IPS-15b (cell line): ENCODE measurements at regions not wholly inside any gene's neighbourhood (a gene's known extent, or its start where the extent isn't known, plus 50 kb on each side); places are given as distances from the start of the nearest gene placed in this dataset.

Source experiments
- H3K27me3 ChIP-seq: one replicate; pipeline ENCODE4 v1.6.1; 2013; ENCODE audit warnings: low read length; ENCODE audit not compliant: control insufficient read depth, insufficient read depth
- H3K36me3 ChIP-seq: one replicate; pipeline ENCODE4 v1.6.1; 2013; ENCODE audit warnings: low read length; ENCODE audit not compliant: control insufficient read depth, insufficient read depth
- H3K4me1 ChIP-seq: one replicate; pipeline ENCODE4 v1.6.1; 2013; ENCODE audit warnings: mild to moderate bottlenecking, low read length; ENCODE audit not compliant: control insufficient read depth, insufficient read depth
- H3K4me3 ChIP-seq: one replicate; pipeline ENCODE4 v1.5.1; 2013; ENCODE audit warnings: low read depth, low read length
- H3K9ac ChIP-seq: one replicate; pipeline ENCODE4 v1.6.1; 2013; ENCODE audit warnings: low read depth, mild to moderate bottlenecking, low read length
- H3K9me3 ChIP-seq: one replicate; pipeline ENCODE4 v1.6.1; 2013; ENCODE audit warnings: mild to moderate bottlenecking, low read length; ENCODE audit not compliant: control insufficient read depth, insufficient read depth

DNA sequence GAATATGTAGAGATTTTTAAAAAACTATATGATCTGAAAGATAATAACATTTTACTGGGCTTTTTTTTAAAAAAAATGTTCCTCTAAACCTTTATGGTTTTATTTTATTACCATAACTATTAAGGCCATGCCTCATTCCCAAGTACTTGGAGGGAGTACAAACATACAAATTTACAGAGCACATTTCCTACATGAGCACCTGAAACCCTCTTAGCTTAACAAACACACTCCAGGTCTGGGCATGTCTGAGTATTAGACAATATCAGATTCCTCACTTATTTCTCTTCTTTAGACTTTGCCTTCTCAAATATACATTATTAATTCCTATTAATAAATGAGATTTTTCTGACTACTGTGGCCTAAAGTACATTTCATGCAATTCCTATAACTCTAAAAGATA is 319.2 kb downstream of the SLCO4C1 start:
- no peaks in the 10 kb centered on the region for H3K36me3 ChIP-seq
- H3K4me3 ChIP-seq = no peak overlapping the region
- no peaks in the 10 kb centered on the region for H3K27me3 ChIP-seq
- H3K9ac ChIP-seq = no peak overlapping the region
- H3K4me1 ChIP-seq = no peaks in the 10 kb centered on the region
- H3K9me3 ChIP-seq = no peaks in the 10 kb centered on the region

DNA sequence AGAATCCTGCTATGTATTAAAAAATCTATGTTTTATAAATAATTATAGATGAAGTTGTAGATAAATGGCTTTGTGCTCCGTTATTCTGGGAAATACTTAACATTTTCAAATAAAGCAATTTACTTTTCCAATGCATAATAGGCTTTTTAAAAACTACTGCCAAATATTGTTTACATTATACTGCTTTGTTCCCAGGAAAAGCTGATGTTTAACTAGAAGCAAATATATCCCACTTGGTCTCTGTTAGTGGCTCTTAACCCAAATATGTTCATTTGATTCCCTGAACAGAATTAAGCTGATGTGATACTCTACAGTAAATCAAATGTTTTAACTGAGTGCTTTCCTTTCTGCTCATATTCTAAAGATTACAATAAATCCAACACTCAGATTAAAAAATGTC is 326.3 kb downstream of the SLCO4C1 start:
- Histone ChIP-seq H3K4me3 (no peak overlapping the region), H3K4me1 (no peaks in the 10 kb centered on the region), H3K9me3 (no peaks in the 10 kb centered on the region), H3K9ac (no peak overlapping the region), H3K27me3 (no peaks in the 10 kb centered on the region), H3K36me3 (no peaks in the 10 kb centered on the region)

DNA sequence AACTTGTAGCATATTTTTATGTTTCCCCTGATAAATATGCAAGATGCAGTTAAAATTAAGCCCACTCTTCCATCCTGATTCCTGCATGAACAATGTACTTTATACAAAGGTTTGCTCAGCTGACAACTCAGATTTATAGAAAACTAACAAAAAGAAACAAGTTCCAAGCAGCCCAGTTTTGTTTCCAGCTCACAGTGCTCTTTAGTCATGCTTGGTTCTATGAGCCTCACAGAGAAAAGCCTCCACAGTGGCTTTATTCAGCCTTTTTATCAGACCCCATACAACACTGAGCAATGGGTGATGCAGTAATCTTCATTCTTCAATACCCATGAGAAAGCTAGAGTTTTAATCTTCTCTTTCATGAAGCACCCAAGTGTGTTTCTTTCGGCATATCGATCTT is 329.6 kb downstream of the SLCO4C1 start:
- Histone ChIP-seq H3K4me3 (no peak overlapping the region), H3K27me3 (no peaks in the 10 kb centered on the region), H3K4me1 (no peaks in the 10 kb centered on the region)

GRCh38 chr5:101955891-101956290 is 340.2 kb downstream of the SLCO4C1 start:
- no peaks in the 10 kb centered on the region for H3K36me3 ChIP-seq
- no peaks in the 10 kb centered on the region for H3K9me3 ChIP-seq
- no peaks in the 10 kb centered on the region for H3K4me1 ChIP-seq
- no peak overlapping the region for H3K4me3 ChIP-seq
- no peaks in the 10 kb centered on the region for H3K27me3 ChIP-seq
- H3K9ac ChIP-seq = no peak overlapping the region

More for the DNA sequence above, 329.6 kb downstream of the SLCO4C1 start:
- no peaks in the 10 kb centered on the region for H3K9me3 ChIP-seq
- H3K9ac ChIP-seq = no peak overlapping the region
- no peaks in the 10 kb centered on the region for H3K36me3 ChIP-seq

DNA sequence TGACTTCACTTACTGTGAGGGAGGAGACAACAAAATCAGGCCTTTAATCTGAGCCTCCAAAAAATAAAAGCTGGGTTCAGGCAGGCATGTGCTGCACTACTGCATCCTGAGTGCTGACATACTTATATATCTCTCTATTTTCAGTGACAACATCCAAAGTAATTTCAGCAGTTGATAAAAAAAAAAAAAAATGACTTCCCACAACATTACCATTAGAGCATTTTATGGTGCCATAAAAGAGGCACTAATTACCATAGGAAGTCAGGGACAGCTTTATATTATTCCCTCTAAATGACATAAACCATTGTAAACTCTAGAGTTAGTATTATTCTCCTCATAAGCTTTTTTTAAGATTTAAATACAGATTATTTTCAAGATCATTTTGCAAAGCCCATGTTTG is 346.1 kb downstream of the SLCO4C1 start:
- Histone ChIP-seq H3K4me3 (no peak overlapping the region), H3K27me3 (no peaks in the 10 kb centered on the region), H3K36me3 (no peaks in the 10 kb centered on the region), H3K4me1 (no peaks in the 10 kb centered on the region), H3K9ac (no peak overlapping the region), H3K9me3 (no peaks in the 10 kb centered on the region)

DNA sequence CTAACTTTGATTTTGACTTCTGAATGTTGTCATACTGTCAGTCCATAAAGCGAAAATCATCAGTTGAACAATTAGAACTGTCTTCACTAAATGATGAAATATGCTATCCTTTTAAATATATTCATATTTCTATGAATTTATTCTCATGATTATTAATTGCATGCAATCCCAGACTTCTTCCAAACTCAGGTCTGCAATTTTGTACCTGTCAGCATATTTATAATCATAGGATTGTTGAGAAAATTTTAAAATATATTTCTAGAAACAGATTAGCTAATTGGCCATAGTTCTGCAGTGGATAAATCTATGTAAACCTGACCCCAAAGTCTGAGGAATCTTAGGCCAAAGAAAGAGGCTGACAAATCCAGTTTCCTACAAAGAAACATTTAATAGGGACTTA is 347.5 kb downstream of the SLCO4C1 start:
- H3K4me3 ChIP-seq = no peak overlapping the region
- no peaks in the 10 kb centered on the region for H3K36me3 ChIP-seq
- H3K4me1 ChIP-seq = no peaks in the 10 kb centered on the region
- no peaks in the 10 kb centered on the region for H3K9me3 ChIP-seq
- no peaks in the 10 kb centered on the region for H3K27me3 ChIP-seq
- no peak overlapping the region for H3K9ac ChIP-seq

DNA sequence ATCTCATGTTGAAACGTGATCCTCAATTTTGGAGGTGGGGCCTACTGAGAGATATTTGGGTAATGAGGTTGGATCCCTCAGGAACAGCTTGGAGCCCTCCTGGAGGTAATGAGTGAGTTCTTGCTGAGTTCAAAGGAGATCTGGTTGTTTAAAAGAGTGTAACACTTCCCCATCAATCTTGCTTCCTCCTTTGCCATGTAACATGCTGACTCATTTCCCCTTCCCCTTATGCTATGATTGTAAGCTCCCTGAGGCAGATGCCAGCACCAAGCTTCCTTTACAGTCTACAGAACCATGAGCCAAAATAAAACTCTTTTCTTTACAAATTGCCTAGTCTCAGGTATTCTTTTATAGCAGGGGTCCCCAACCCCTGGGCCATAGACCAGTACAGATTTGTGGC is 352.3 kb downstream of the SLCO4C1 start:
- Histone ChIP-seq H3K4me3 (no peak overlapping the region), H3K27me3 (no peaks in the 10 kb centered on the region), H3K9me3 (no peaks in the 10 kb centered on the region), H3K4me1 (peaks cover 4% of the 10 kb centered on the region), H3K36me3 (no peaks in the 10 kb centered on the region), H3K9ac (no peak overlapping the region)

GRCh38 chr5:101942321-101942882 is 353.7 kb downstream of the SLCO4C1 start:
- no peaks in the 10 kb centered on the region for H3K27me3 ChIP-seq
- no peaks in the 10 kb centered on the region for H3K36me3 ChIP-seq
- H3K4me1 ChIP-seq = peaks cover 4% of the 10 kb centered on the region
- H3K4me3 ChIP-seq = peak overlapping the region; percentile 54
- H3K9ac ChIP-seq = no peak overlapping the region
- no peaks in the 10 kb centered on the region for H3K9me3 ChIP-seq

- H3K9ac ChIP-seq = no peak overlapping the region
- no peaks in the 10 kb centered on the region for H3K9me3 ChIP-seq
- no peaks in the 10 kb centered on the region for H3K27me3 ChIP-seq
- no peaks in the 10 kb centered on the region for H3K4me1 ChIP-seq
- H3K36me3 ChIP-seq = no peaks in the 10 kb centered on the region
- H3K4me3 ChIP-seq = no peak overlapping the region
Observed at GRCh38 chr5:101937041-101937440, 359.0 kb downstream of the SLCO4C1 start.

GRCh38 chr5:101935086-101935485 is 361.0 kb downstream of the SLCO4C1 start:
- Histone ChIP-seq H3K9ac (no peak overlapping the region), H3K4me3 (no peak overlapping the region), H3K4me1 (no peaks in the 10 kb centered on the region), H3K9me3 (no peaks in the 10 kb centered on the region), H3K27me3 (no peaks in the 10 kb centered on the region), H3K36me3 (no peaks in the 10 kb centered on the region)

- Histone ChIP-seq H3K4me3 (no peak overlapping the region), H3K9ac (no peak overlapping the region), H3K36me3 (no peaks in the 10 kb centered on the region), H3K4me1 (no peaks in the 10 kb centered on the region), H3K27me3 (no peaks in the 10 kb centered on the region), H3K9me3 (no peaks in the 10 kb centered on the region)
Observed at GRCh38 chr5:101932599-101932998, 363.5 kb downstream of the SLCO4C1 start.

DNA sequence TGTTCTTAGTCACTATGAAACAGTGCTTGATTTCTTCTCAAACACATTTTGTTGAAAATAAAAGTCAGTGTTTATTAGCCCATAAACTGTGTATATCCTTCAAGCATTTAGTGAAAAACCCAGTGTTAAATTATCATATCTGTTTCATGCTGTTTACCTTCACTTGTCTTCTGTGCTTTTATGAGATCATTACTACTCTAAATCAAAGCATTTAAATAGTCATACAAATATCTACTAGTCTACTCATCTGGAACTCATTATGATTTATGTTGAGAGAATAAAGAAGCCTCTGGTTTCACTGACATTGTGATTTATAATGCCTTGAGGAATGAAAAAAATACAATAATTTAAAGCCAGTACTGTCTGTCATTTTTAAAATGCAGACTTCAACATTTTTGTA is 366.5 kb downstream of the SLCO4C1 start:
- Histone ChIP-seq H3K9me3 (no peaks in the 10 kb centered on the region), H3K27me3 (no peaks in the 10 kb centered on the region), H3K9ac (no peak overlapping the region), H3K4me1 (no peaks in the 10 kb centered on the region), H3K4me3 (no peak overlapping the region), H3K36me3 (no peaks in the 10 kb centered on the region)
